ENCODE measurements at regions not wholly inside any gene's neighbourhood (a gene's known extent, or its start where the extent isn't known, plus 50 kb on each side); places are given as distances from the start of the nearest gene placed in this dataset.

DNA sequence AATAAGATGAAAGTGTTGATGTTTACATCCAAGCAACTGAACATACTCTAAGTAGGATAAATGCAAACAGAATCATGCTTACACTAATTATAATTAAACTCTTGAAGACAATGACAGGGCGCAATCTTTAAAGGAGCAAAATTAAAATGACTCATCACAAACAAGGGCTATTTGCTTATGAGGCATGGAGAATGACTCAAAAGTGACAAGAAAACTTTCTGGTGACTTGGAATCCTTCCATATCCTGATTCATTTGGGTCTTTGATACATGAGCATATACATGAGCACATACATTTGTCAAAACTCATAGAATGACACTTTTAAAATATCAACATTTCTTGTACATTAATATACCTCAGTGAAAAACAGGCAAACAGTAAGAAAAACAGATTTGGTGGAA lies 1632.3 kb downstream of the KCNT2 start:
- no peak for TF ChIP-seq POLR2A (IDR thresholded peaks at IDR 0.05; ENCODE audit: low read depth, low read length)
- TF ChIP-seq POLR2AphosphoS5 (IDR thresholded peaks at IDR 0.05; ENCODE audit: low read depth, low read length), result no peak
- no peak for TF ChIP-seq TAF1 (IDR thresholded peaks at IDR 0.05; ENCODE audit: low read depth, low read length)
- no peak for TF ChIP-seq SPI1 (IDR thresholded peaks at IDR 0.05; ENCODE audit: low read depth, low read length)
